Transverse colon (tissue), 3 donors: ENCODE measurements at regions not wholly inside any gene's neighbourhood (a gene's known extent, or its start where the extent isn't known, plus 50 kb on each side); places are given as distances from the start of the nearest gene placed in this dataset.

Experiments
- CTCF ChIP-seq, 5 experiments: fragments of 200-600 bp in 3 of 5; fragments of 450-650 bp in 2 of 5; sonication (generic) in 3 of 5; IDR thresholded peaks; 1 replicate in 2 of 5; 2 replicates in 3 of 5; pipeline ENCODE4 v1.5.1; 2016 to 2017; ENCODE audit warnings: antibody characterized with exemption in 5 of 5, inconsistent platforms in 3 of 5, mild to moderate bottlenecking in 2 of 5, moderate library complexity in 1 of 5
- EP300 ChIP-seq: sonication (generic); formaldehyde crosslinking; IDR thresholded peaks from one replicate; pipeline ENCODE4 v1.6.1; 2017; ENCODE audit warnings: antibody characterized with exemption, low read depth
- POLR2A ChIP-seq: fragments of 450-650 bp; IDR thresholded peaks from one replicate; pipeline ENCODE4 v1.6.1; 2016; ENCODE audit warnings: antibody characterized with exemption, mild to moderate bottlenecking, moderate library complexity

DNA sequence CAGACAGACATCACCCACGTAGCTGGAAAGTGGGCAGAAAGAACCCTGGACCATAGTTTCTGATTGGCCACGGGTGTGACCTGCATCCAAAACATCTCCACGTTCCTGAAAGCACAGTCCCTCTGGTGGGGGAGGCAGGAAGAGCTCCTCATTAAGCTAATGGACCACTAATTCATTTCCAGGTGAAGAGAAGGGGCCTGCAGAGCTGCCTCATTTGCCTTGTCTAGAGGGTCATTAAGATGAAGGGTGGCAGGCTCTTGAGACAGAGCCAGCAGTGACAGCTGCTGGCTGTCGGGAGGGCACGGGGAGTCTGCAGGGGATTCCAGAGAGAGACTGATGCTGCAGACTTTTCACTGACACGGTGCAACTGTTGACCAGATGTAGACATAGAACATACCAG, 149.6 kb upstream of the OPCML start:
- TF ChIP-seq CTCF (IDR thresholded peaks at IDR 0.05) (no peak), EP300 (no peak), POLR2A (no peak)
